ENCODE measurements at regions not wholly inside any gene's neighbourhood (a gene's known extent, or its start where the extent isn't known, plus 50 kb on each side); places are given as distances from the start of the nearest gene placed in this dataset.

DNA sequence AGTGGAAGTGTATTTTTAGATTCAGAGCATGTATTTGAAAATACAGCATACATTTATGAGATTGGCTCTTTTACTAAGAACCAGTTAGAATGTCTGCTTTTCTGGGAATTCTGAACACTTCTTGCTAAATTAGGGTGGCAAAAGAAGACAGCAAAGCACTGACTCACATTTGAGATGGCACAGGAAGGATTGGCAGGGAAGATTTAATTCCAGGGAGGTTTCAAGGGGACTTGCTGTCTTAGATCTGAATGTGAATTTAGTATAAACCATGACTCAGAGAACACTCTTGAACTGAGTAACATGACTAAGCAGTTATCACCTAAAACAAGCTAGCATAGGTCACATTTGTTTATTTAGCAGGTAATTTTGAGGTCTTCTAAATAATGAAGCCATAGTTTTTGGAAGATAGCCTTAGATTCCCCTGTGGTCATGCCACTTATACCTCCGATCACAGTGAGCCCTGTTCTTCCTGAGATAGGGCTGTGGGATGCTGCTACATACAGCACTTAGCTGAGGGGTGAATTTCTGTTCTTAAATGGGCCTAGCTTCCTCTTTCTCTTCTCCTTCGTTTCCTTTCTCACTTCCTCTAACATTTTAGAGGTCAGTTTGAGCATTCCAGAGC, 173.8 kb downstream of the PCSK1 start:
- Mint-ChIP-seq H3K4me1 (no peaks in the 10 kb centered on the region), H3K4me3 (no peak overlapping the region), H3K36me3 (ENCODE audit: low read depth) (no peaks in the 10 kb centered on the region), H3K27me3 (peaks cover 14% of the 10 kb centered on the region), H3K27ac (no peak overlapping the region)
- no peaks in the 10 kb centered on the region for H3K9me3 ChIP-seq (ENCODE audit: control insufficient read depth, low read length, poor library complexity, severe bottlenecking)
- ATAC-seq (no peak), DNase-seq (no peak)

DNA sequence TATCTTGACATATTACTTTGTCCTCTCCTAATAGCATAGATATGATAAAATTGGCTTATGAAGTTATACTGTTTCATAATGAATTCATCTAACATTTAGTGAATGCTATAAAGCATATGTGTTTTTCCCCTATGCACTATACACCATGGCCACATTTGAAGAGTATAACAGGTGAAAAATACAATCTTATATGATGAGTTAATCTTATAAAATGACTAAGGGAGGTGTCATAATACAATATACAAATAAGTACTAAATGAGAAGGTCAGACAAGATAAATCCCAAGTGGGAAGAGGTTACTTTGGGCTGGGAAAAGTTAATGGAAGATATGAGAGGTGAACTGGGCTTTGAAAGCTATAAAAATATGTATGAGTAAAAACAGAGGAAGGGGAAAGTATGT, 174.4 kb downstream of the PCSK1 start:
- Mint-ChIP-seq H3K27ac (no peak overlapping the region), H3K4me3 (no peak overlapping the region)

DNA sequence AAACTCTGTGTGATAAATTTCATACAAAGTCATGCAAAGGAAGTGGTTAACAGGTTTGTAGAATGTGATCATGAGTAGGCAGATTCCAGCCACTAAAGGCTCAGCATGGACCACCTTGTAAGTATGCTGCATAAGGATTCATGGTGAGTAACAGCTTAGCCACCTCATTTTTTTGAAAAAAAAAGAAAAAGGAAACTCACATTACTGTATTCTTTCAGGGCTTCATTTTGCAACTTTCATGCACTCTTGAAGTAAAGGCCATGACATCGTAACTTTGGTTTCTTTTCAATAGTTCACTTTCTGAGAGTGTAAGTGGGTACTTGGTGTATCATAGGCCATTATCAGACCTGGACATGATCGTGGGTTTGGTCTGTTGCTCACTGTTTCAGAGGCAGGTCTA, 175.1 kb downstream of the PCSK1 start:
- DNase-seq: no peak
- H3K36me3 Mint-ChIP-seq (ENCODE audit: low read depth): no peaks in the 10 kb centered on the region
- no peak overlapping the region for H3K4me3 Mint-ChIP-seq
- H3K4me1 Mint-ChIP-seq: no peaks in the 10 kb centered on the region
- H3K27ac Mint-ChIP-seq: no peak overlapping the region
- H3K27me3 Mint-ChIP-seq: peaks cover 14% of the 10 kb centered on the region
- no peak for ATAC-seq
- no peaks in the 10 kb centered on the region for H3K9me3 ChIP-seq (ENCODE audit: control insufficient read depth, low read length, poor library complexity, severe bottlenecking)

More for the DNA sequence above, 174.4 kb downstream of the PCSK1 start:
- no peak for DNase-seq
- ATAC-seq: no peak
- Mint-ChIP-seq H3K36me3 (ENCODE audit: low read depth) (no peaks in the 10 kb centered on the region), H3K27me3 (peaks cover 14% of the 10 kb centered on the region), H3K4me1 (no peaks in the 10 kb centered on the region)
- H3K9me3 ChIP-seq (ENCODE audit: control insufficient read depth, low read length, poor library complexity, severe bottlenecking): no peaks in the 10 kb centered on the region

DNA sequence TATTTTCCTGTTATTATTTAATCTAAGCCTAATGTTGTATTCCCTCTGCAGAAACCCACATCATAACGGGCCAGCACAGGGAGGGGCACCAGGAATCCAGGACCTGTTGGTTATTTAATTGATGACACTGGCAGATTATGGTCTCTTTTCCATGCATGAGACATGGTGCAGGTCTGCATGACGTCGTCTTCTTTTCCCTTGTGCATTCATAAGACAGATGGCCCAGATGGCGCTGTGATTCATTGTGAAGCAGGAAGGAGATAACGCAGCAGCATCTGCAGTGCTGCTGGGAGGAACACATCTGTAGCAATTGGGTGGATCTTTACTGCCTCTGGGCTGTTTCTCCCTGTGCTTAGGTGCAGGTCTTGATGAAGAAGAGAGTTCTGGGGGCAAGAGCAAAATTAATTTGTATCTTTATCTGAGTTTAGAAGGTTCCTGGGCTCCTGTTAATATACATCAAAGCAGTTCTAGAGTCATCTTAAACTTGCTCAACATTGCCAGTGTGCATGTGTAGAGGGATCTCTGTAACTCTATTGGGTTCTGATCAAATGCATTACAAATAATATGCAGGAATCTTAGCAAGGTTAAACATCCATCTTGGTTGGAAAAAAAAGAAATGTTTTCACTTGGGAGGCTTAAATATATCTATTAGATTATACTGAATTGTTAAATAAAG, 176.1 kb downstream of the PCSK1 start:
- H3K36me3 Mint-ChIP-seq (ENCODE audit: low read depth): no peaks in the 10 kb centered on the region
- peaks cover 2% of the 10 kb centered on the region for H3K4me1 Mint-ChIP-seq
- no peak overlapping the region for H3K4me3 Mint-ChIP-seq
- no peak overlapping the region for H3K27ac Mint-ChIP-seq
- DNase-seq: no peak
- no peaks in the 10 kb centered on the region for H3K9me3 ChIP-seq (ENCODE audit: control insufficient read depth, low read length, poor library complexity, severe bottlenecking)
- no peak for ATAC-seq
- H3K27me3 Mint-ChIP-seq: peaks cover 14% of the 10 kb centered on the region

DNA sequence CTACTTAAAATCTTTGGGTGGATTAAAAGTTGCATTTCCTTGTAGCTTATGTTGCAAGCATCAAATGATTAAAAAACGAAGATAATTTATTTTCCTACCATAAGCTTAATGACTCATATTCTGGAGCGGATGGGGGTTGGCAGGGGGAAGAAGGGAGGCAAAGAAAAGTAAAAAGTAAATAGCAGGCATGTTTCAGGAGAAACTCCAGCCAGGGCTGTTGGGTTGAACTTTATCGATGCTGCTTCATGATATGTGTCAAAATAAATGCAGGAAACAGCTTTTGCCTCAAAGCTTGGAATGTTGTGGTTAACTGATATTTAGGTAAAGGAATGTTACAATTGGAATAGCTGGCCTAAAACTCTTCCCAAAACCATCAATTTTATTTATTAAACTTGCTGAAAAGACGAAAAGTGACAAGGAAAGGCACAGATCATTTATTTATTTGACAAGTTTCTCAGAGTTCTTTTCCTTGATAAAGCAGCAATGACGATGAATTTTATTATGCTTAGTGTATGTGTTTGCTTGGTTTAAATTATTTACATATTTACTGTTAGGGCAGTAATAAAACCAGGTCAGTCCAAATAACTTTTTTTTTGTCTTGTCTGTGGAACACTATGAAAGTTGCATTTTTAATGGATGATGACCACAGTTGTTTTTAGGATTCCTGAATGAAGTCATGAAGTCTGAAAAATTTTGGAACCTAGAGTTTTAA, 177.9 kb downstream of the PCSK1 start:
- Mint-ChIP-seq H3K4me3 (no peak overlapping the region), H3K27me3 (peaks cover 14% of the 10 kb centered on the region), H3K36me3 (ENCODE audit: low read depth) (no peaks in the 10 kb centered on the region), H3K27ac (no peak overlapping the region), H3K4me1 (peaks cover 2% of the 10 kb centered on the region)
- ATAC-seq (no peak), DNase-seq (no peak)
- no peaks in the 10 kb centered on the region for H3K9me3 ChIP-seq (ENCODE audit: control insufficient read depth, low read length, poor library complexity, severe bottlenecking)

DNA sequence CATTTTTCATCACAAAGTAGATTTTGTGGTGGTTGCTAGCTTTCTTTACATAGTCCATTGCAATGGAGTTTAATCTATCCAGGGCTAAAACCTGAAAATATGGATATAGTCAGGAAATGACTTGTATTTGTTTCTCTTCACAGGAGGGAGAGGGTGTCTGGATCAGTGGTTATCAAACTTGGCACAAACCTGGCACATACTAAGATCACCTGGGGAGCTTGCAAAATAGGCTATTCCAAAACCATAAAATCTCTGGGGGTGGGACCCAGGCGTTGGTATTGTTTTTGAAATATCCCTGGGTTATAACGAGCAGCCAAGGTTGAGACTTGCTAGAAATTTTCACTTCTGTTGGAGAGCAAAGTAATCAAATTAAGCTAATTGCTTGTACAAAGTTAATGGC, 179.9 kb downstream of the PCSK1 start:
- no peak overlapping the region for H3K27ac Mint-ChIP-seq
- DNase-seq: no peak
- peaks cover 2% of the 10 kb centered on the region for H3K27me3 Mint-ChIP-seq
- H3K36me3 Mint-ChIP-seq (ENCODE audit: low read depth): no peaks in the 10 kb centered on the region
- H3K9me3 ChIP-seq (ENCODE audit: control insufficient read depth, low read length, poor library complexity, severe bottlenecking): no peaks in the 10 kb centered on the region
- no peak overlapping the region for H3K4me3 Mint-ChIP-seq
- no peak for ATAC-seq
- peaks cover 2% of the 10 kb centered on the region for H3K4me1 Mint-ChIP-seq

DNA sequence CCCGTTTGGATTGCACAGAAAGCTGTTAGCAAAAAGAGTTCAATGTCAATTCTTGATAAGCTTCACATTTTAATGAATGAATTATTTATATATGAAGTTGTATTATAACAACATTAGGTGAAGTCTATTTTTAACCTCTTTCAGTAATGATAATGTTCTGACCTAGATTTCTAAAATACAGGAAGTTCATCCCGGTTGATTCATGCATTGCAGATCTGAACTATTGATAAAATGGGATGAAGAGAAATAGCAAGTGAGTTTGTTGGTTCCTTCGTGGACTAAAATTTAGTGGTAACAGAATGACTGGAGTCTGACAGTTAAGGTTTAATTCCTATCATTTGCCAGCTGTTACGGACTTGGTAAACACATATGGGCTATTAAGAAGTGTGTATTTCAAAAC, 180.5 kb downstream of the PCSK1 start:
- H3K4me3 Mint-ChIP-seq: no peak overlapping the region
- ATAC-seq (no peak), DNase-seq (no peak)
- H3K4me1 Mint-ChIP-seq: peaks cover 2% of the 10 kb centered on the region
- no peaks in the 10 kb centered on the region for H3K36me3 Mint-ChIP-seq (ENCODE audit: low read depth)
- no peaks in the 10 kb centered on the region for H3K9me3 ChIP-seq (ENCODE audit: control insufficient read depth, low read length, poor library complexity, severe bottlenecking)
- peaks cover 7% of the 10 kb centered on the region for H3K27me3 Mint-ChIP-seq
- H3K27ac Mint-ChIP-seq: no peak overlapping the region

DNA sequence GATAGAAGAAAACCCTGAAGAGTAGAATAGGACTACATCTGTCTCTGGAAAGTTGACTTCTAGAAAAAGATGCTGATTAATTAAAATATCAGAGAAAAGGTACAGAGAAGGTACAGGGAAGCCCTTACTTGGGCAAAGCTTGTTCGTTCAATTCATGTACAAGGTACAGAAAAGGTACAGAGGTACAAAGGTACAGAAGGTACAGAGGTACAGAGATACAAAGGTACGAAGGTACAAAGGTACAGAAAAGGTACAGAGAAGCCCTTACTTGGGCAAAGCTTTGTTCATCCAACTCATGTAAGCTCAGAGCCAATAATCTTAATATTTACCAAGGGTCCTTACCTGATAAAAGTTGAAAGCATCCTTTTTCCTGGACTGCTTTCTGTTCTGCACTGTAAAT, 182.3 kb downstream of the PCSK1 start:
- no peak overlapping the region for H3K27ac Mint-ChIP-seq
- no peak overlapping the region for H3K4me3 Mint-ChIP-seq
- H3K27me3 Mint-ChIP-seq: peaks cover 20% of the 10 kb centered on the region
- H3K4me1 Mint-ChIP-seq: peaks cover 5% of the 10 kb centered on the region
- H3K36me3 Mint-ChIP-seq (ENCODE audit: low read depth): no peaks in the 10 kb centered on the region
- H3K9me3 ChIP-seq (ENCODE audit: control insufficient read depth, low read length, poor library complexity, severe bottlenecking): no peaks in the 10 kb centered on the region
- DNase-seq: no peak
- ATAC-seq: no peak

DNA sequence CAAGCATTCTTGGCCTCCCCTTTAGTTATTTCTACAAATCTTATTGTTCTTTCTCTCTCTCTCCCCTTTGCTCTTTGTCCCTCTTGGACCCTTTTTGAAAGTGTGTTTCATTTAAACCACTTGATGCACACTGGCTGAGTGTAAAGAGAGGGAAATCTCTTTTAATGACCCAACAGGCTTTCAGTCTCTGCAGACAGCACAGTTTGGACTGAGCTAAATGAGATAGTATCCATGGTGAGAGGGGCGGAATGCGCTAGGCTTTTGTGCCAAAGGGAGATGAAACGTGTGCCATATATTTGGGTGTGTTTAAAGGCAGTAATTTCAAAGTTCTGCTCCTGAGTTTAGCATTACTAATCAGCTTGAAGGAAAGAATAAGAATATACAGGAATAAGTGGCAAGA, 184.9 kb downstream of the PCSK1 start:
- H3K36me3 Mint-ChIP-seq (ENCODE audit: low read depth): no peaks in the 10 kb centered on the region
- peaks cover 5% of the 10 kb centered on the region for H3K4me1 Mint-ChIP-seq
- peaks cover 29% of the 10 kb centered on the region for H3K27me3 Mint-ChIP-seq
- H3K27ac Mint-ChIP-seq: no peak overlapping the region
- no peak overlapping the region for H3K4me3 Mint-ChIP-seq
- no peaks in the 10 kb centered on the region for H3K9me3 ChIP-seq (ENCODE audit: control insufficient read depth, low read length, poor library complexity, severe bottlenecking)
- DNase-seq (no peak), ATAC-seq (no peak)

DNA sequence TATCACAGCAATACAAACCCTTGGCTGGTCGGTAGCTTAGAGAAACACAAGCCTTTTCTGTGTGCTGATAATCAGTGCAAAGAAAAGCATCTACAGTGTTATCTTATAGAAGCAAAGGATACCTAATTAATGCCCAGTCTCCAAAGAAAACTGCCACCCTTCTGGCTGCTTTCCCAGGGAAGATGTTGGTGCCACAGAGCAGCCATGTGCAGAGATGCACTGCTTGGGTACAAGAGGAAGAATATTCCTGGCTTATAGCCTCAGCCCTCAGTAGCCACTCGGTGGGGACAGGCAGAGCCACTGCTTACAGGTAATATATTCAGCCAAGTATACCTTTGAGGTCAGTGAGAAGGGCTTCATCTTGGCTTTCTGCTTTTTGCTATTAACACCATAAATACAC, 185.3 kb downstream of the PCSK1 start:
- DNase-seq (no peak), ATAC-seq (no peak)
- peaks cover 32% of the 10 kb centered on the region for H3K27me3 Mint-ChIP-seq
- H3K27ac Mint-ChIP-seq: no peak overlapping the region
- peaks cover 5% of the 10 kb centered on the region for H3K4me1 Mint-ChIP-seq
- H3K36me3 Mint-ChIP-seq (ENCODE audit: low read depth): no peaks in the 10 kb centered on the region
- no peak overlapping the region for H3K4me3 Mint-ChIP-seq
- no peaks in the 10 kb centered on the region for H3K9me3 ChIP-seq (ENCODE audit: control insufficient read depth, low read length, poor library complexity, severe bottlenecking)

DNA sequence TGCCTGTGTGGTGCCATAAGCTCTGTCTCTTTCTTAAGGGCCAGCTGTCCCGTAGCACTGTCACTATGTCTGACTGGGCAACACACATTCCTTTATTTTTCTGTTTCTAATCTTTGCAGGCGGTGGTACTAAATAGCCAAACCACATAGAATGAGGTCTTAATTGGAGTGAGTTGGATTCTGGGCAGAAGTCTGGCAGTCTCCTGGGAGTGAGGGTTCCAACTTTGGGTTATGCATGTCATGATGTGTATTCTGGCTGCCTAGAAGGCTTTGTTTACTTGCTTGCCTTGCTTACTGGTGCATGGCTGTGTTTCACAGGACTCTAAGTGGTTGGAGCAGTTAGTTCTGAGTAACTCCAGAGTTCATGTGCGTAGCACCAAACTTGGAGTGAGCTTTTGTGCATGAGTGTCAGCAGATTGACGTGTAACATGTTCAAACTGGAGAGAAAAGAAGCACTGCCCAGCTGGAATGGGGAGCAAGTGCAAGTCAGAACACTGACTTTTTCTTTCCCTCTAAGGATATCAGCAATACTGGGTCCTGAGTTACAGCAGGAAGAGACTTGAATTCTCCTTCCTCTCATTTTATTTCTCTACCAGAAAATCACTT, 185.8 kb downstream of the PCSK1 start:
- ATAC-seq: no peak
- Mint-ChIP-seq H3K27me3 (peaks cover 35% of the 10 kb centered on the region), H3K36me3 (ENCODE audit: low read depth) (no peaks in the 10 kb centered on the region), H3K4me3 (no peak overlapping the region), H3K27ac (no peak overlapping the region), H3K4me1 (peaks cover 3% of the 10 kb centered on the region)
- H3K9me3 ChIP-seq (ENCODE audit: control insufficient read depth, low read length, poor library complexity, severe bottlenecking): no peaks in the 10 kb centered on the region
- DNase-seq: no peak

DNA sequence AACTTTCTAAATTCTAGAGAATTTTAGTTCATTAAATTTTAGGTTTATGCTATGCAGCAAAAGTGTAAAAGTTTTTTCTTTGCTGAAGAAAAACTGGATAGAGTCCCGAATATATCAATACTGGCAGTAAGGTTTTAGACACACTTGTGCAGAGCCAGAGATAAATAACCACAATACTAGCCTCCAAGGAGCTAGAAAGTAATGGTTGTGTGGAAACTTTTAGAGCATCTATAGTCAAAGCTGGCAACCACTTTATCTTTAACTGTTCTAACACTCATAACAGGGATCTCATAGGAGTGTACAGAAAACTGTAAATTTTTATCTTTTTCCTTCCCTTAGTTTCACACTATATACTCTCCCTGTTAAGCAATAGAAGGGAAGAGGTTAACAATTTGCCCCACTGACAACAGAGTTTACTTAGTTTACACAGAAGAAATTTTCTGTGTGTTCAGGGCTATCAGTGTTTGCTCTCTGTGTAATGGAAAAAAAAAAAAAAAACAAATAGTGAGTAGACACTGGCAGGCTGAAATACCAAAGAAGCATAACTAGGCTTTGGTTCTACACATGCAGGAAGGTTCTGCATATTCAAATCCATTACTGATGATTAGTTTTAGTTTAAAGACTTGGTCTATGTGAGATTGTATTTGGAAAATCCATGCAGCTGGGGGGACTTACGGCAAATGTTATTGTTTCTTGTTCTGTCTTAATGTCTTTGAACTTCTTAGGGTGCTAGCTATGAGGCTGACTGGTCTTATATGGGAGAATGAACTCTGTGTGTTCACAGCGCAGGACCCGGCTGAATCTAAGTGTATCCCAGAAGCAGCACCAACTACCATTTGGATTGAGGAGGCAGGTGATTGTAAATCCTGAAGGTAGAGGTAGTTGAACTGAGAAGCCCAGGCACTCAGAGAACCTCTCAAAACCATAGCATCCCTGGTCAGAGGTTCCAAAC, 187.6 kb downstream of the PCSK1 start:
- H3K27me3 Mint-ChIP-seq: peaks cover 35% of the 10 kb centered on the region
- ATAC-seq (no peak), DNase-seq (no peak)
- H3K36me3 Mint-ChIP-seq (ENCODE audit: low read depth): no peaks in the 10 kb centered on the region
- H3K4me3 Mint-ChIP-seq: no peak overlapping the region
- no peaks in the 10 kb centered on the region for H3K9me3 ChIP-seq (ENCODE audit: control insufficient read depth, low read length, poor library complexity, severe bottlenecking)
- H3K4me1 Mint-ChIP-seq: peaks cover 3% of the 10 kb centered on the region
- no peak overlapping the region for H3K27ac Mint-ChIP-seq

DNA sequence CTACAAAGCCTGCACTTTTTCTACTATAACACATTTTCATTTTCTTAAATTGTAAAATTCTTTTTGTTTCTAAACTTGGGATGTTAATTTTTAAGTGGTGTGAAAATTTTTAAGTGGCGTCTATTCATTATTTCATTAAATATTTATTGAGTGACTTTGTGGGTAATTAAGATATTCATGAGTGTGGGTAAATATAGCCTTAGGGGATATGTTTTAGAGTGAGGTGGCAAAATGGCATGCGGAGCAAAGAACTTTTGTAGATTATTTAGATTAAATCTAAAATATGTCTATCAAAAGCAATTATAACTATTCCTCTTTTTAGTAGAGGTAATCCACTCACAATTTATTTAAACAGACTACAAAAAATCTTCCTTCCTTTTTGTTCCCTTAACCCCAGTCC, 188.4 kb downstream of the PCSK1 start:
- peaks cover 3% of the 10 kb centered on the region for H3K4me1 Mint-ChIP-seq
- H3K9me3 ChIP-seq (ENCODE audit: control insufficient read depth, low read length, poor library complexity, severe bottlenecking): no peaks in the 10 kb centered on the region
- H3K27ac Mint-ChIP-seq: no peak overlapping the region
- no peak for ATAC-seq
- DNase-seq: no peak
- H3K36me3 Mint-ChIP-seq (ENCODE audit: low read depth): no peaks in the 10 kb centered on the region
- no peak overlapping the region for H3K4me3 Mint-ChIP-seq
- H3K27me3 Mint-ChIP-seq: peaks cover 35% of the 10 kb centered on the region
